ENCODE measurements at regions not wholly inside any gene's neighbourhood (a gene's known extent, or its start where the extent isn't known, plus 50 kb on each side); places are given as distances from the start of the nearest gene placed in this dataset.

- no peak overlapping the region for H2AFZ ChIP-seq (ENCODE audit: insufficient read depth, low read depth, low read length, poor library complexity, severe bottlenecking)
- H3K27me3 ChIP-seq (ENCODE audit: control insufficient read depth in 2 of 2, insufficient read depth in 2 of 2, low read length in 2 of 2), result no peaks in the 10 kb centered on the region
- H3K4me1 ChIP-seq (ENCODE audit: control insufficient read depth in 1 of 2, insufficient read depth in 2 of 2, low read length in 2 of 2), result no peaks in the 10 kb centered on the region
- no peaks in the 10 kb centered on the region for H3K36me3 ChIP-seq (replicated peaks in 1 of 2; ENCODE audit: control insufficient read depth in 1 of 2, insufficient read depth in 2 of 2, low read length in 2 of 2)
- H3K27ac Mint-ChIP-seq, result no peak overlapping the region
- H3K79me2 ChIP-seq (ENCODE audit: insufficient read depth, low read length), result no peaks in the 10 kb centered on the region
- H3K9me3 Mint-ChIP-seq, result peaks cover 4 to 13% (median 8%) of the 10 kb centered on the region in 7 donors
- no peak overlapping the region for H3K4me3 Mint-ChIP-seq
- TF ChIP-seq CTCF (IDR thresholded peaks at IDR 0.05), result no peak
- H3K4me2 ChIP-seq (replicated peaks; ENCODE audit: extremely low read depth, low read length, poor library complexity, severe bottlenecking), result no peak overlapping the region
- no CpG with 5 or more reads among the region's 1 CpG for WGBS (ENCODE audit: insufficient coverage)
- no peaks in the 10 kb centered on the region for H3K27me3 Mint-ChIP-seq (ENCODE audit: low read depth in 3 of 3)
- H3K36me3 Mint-ChIP-seq, result no peaks in the 10 kb centered on the region
- no peak overlapping the region for H3K4me3 ChIP-seq (replicated peaks in 1 of 3; ENCODE audit: low read depth in 2 of 3, low read length in 3 of 3)
- no peaks in the 10 kb centered on the region for H4K20me1 ChIP-seq (ENCODE audit: insufficient read depth, low read length)
- no peak overlapping the region for H3K27ac ChIP-seq (ENCODE audit: low read depth in 1 of 2, low read length in 2 of 2)
- no peaks in the 10 kb centered on the region for H3K4me1 Mint-ChIP-seq
- intact Hi-C loops (cut with micrococcal nuclease), result no loop called here
- H3K9ac ChIP-seq (ENCODE audit: insufficient read depth, low read length, poor library complexity, severe bottlenecking), result no peak overlapping the region
- H3K9me3 ChIP-seq (replicated peaks in 1 of 2; ENCODE audit: control insufficient read depth in 1 of 2, insufficient read depth in 1 of 2, low read length in 2 of 2), result peaks cover 13 to 14% of the 10 kb centered on the region in 2 donors
- no peak for DNase-seq
Measured at GRCh38 chrX:122703762-122704161, 480.3 kb upstream of the GRIA3 start.

- H3K4me2 ChIP-seq (replicated peaks; ENCODE audit: extremely low read depth, low read length, poor library complexity, severe bottlenecking), result no peak overlapping the region
- no peaks in the 10 kb centered on the region for H3K79me2 ChIP-seq (ENCODE audit: insufficient read depth, low read length)
- H3K4me3 ChIP-seq (replicated peaks in 1 of 3; ENCODE audit: low read depth in 2 of 3, low read length in 3 of 3), result no peak overlapping the region
- intact Hi-C loops (cut with micrococcal nuclease), result no loop called here
- peaks cover 0 to 4% of the 10 kb centered on the region in 2 donors for H3K9me3 ChIP-seq (replicated peaks in 1 of 2; ENCODE audit: control insufficient read depth in 1 of 2, insufficient read depth in 1 of 2, low read length in 2 of 2)
- H2AFZ ChIP-seq (ENCODE audit: insufficient read depth, low read depth, low read length, poor library complexity, severe bottlenecking), result no peak overlapping the region
- no CpG with 5 or more reads among the region's 1 CpG for WGBS (ENCODE audit: insufficient coverage)
- H3K27me3 ChIP-seq (ENCODE audit: control insufficient read depth in 2 of 2, insufficient read depth in 2 of 2, low read length in 2 of 2), result no peaks in the 10 kb centered on the region
- no peak overlapping the region for H3K9ac ChIP-seq (ENCODE audit: insufficient read depth, low read length, poor library complexity, severe bottlenecking)
- H4K20me1 ChIP-seq (ENCODE audit: insufficient read depth, low read length), result no peaks in the 10 kb centered on the region
- H3K4me1 Mint-ChIP-seq, result no peaks in the 10 kb centered on the region
- H3K36me3 ChIP-seq (replicated peaks in 1 of 2; ENCODE audit: control insufficient read depth in 1 of 2, insufficient read depth in 2 of 2, low read length in 2 of 2), result no peaks in the 10 kb centered on the region
- no peak for TF ChIP-seq CTCF (IDR thresholded peaks at IDR 0.05)
- DNase-seq, result no peak
- no peaks in the 10 kb centered on the region for H3K36me3 Mint-ChIP-seq
- H3K4me3 Mint-ChIP-seq, result no peak overlapping the region
- no peak overlapping the region for H3K27ac Mint-ChIP-seq
- no peak overlapping the region for H3K27ac ChIP-seq (ENCODE audit: low read depth in 1 of 2, low read length in 2 of 2)
- H3K4me1 ChIP-seq (ENCODE audit: control insufficient read depth in 1 of 2, insufficient read depth in 2 of 2, low read length in 2 of 2), result no peaks in the 10 kb centered on the region
- no peaks in the 10 kb centered on the region for H3K27me3 Mint-ChIP-seq (ENCODE audit: low read depth in 3 of 3)
- peaks cover 0 to 10% (median 7%) of the 10 kb centered on the region in 7 donors for H3K9me3 Mint-ChIP-seq
Measured at GRCh38 chrX:122739770-122740169, 444.3 kb upstream of the GRIA3 start.

Measured in CD14-positive monocyte (primary cell).